ENCODE measurements at regions not wholly inside any gene's neighbourhood (a gene's known extent, or its start where the extent isn't known, plus 50 kb on each side); places are given as distances from the start of the nearest gene placed in this dataset.

DNA sequence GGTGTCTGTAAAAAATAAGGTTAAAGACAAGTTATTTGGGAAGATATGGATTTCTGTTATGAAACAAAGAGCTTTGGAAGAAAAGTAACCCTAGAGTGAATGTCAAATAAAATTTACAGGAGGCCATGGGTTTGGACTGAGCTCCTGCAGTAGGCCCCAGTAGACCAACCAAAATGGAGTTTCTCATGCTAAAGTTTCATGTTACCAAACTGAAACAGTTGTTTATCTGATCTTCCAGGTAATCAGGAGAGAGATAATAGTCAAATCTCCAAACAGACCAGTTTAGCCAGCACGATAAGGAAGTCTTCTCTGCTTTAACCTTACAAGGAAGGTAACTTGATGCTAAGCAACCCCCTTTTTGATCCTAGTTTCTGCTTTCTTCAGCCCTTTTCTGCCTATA lies 60.7 kb upstream of the ICA1 start:
- WGBS, 5 donors, result 0 to 81% (median 47%) methylated on average over 1 of the region's 1 CpG
- H3K9me3 ChIP-seq, result peaks cover 0 to 13% (median 11%) of the 10 kb centered on the region in 8 donors
- no peak for DNase-seq
- H3K4me1 ChIP-seq, result no peaks in the 10 kb centered on the region
- peaks cover 0 to 13% (median 0%) of the 10 kb centered on the region in 7 donors for H3K27me3 ChIP-seq (replicated peaks in 1 of 7)
- TF ChIP-seq, protein P1, sequence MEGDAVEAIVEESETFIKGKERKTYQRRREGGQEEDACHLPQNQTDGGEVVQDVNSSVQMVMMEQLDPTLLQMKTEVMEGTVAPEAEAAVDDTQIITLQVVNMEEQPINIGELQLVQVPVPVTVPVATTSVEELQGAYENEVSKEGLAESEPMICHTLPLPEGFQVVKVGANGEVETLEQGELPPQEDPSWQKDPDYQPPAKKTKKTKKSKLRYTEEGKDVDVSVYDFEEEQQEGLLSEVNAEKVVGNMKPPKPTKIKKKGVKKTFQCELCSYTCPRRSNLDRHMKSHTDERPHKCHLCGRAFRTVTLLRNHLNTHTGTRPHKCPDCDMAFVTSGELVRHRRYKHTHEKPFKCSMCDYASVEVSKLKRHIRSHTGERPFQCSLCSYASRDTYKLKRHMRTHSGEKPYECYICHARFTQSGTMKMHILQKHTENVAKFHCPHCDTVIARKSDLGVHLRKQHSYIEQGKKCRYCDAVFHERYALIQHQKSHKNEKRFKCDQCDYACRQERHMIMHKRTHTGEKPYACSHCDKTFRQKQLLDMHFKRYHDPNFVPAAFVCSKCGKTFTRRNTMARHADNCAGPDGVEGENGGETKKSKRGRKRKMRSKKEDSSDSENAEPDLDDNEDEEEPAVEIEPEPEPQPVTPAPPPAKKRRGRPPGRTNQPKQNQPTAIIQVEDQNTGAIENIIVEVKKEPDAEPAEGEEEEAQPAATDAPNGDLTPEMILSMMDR (IDR thresholded peaks at IDR 0.05 in 8 of 11, conservative IDR thresholded peaks at IDR 0.05 in 3 of 11), result no peak
- TF ChIP-seq POLR2A (IDR thresholded peaks at IDR 0.05), result no peak
- TF ChIP-seq POLR2AphosphoS5 (IDR thresholded peaks at IDR 0.05), result no peak
- intact Hi-C loops (cut with DNase I; ENCODE audit: low total_unique reads), result no loop called here
- H3K27ac ChIP-seq, result no peak overlapping the region
- no peak overlapping the region for H3K4me3 ChIP-seq
- H3K36me3 ChIP-seq, result no peaks in the 10 kb centered on the region

DNA sequence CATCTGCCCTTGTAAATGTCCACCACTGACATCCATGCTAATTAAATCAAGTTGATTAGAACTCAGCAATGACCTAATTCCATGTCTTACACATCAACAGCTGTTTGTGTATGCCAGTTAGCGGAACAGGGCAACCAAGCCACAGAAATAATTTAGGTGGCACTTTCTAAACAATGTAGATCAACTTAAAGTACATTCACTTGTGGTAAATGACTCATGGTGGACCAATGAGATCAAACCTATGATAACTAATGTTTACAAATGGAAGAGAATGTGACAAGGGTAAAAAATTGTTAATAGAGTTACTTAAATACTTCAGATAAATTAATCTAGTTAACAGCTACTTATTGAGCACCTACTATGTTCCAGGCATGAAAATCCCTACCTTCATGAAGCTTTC lies 63.1 kb upstream of the ICA1 start:
- Histone ChIP-seq H3K27ac (no peak overlapping the region), H3K9me3 (peaks cover 0 to 1% (median 0%) of the 10 kb centered on the region in 8 donors), H3K27me3 (replicated peaks in 1 of 7) (peaks cover 0 to 20% (median 0%) of the 10 kb centered on the region in 7 donors), H3K36me3 (no peaks in the 10 kb centered on the region), H3K4me3 (no peak overlapping the region), H3K4me1 (no peaks in the 10 kb centered on the region)
- no peak for DNase-seq
- TF ChIP-seq, protein P1 (IDR thresholded peaks at IDR 0.05 in 8 of 11, conservative IDR thresholded peaks at IDR 0.05 in 3 of 11), result no peak
- TF ChIP-seq POLR2AphosphoS5 (IDR thresholded peaks at IDR 0.05) (no peak), POLR2A (IDR thresholded peaks at IDR 0.05) (no peak)
- WGBS, 5 donors, result 86 to 97% (median 91%) methylated on average over 1 of the region's 1 CpG
- intact Hi-C loops (cut with DNase I; ENCODE audit: low total_unique reads), result no loop called here

DNA sequence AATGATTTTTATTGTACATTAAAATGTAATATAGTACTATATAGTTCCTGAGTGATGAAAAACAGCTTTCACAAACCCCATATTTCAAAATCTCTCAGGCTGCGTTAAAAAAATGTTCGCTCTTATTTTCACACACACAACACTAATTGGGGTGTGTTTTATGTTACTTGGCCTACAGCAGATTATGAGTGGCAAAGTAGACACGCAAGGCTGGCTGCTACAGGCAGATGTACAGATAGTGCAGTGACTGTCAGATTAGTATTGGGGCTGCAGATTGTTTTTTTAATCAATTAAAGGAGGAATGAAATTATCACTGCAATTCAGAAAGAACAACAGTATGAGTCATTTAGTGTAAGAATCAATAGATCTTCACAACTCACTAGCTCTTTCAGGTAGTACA lies 65.2 kb upstream of the ICA1 start:
- H3K9me3 ChIP-seq, result no peaks in the 10 kb centered on the region
- 88 to 96% (median 93%) methylated on average over 3 of the region's 3 CpGs for WGBS, 5 donors
- H3K27me3 ChIP-seq (replicated peaks in 1 of 7), result peaks cover 0 to 17% (median 0%) of the 10 kb centered on the region in 7 donors
- TF ChIP-seq POLR2AphosphoS5 (IDR thresholded peaks at IDR 0.05) (no peak), POLR2A (IDR thresholded peaks at IDR 0.05) (no peak)
- TF ChIP-seq, protein P1 (IDR thresholded peaks at IDR 0.05 in 8 of 11, conservative IDR thresholded peaks at IDR 0.05 in 3 of 11), result no peak
- no peak overlapping the region for H3K27ac ChIP-seq
- H3K36me3 ChIP-seq, result no peaks in the 10 kb centered on the region
- no peaks in the 10 kb centered on the region for H3K4me1 ChIP-seq
- intact Hi-C loops (cut with DNase I; ENCODE audit: low total_unique reads), result no loop called here
- H3K4me3 ChIP-seq, result no peak overlapping the region
- DNase-seq, result no peak

- Histone ChIP-seq H3K9me3 (no peaks in the 10 kb centered on the region), H3K36me3 (no peaks in the 10 kb centered on the region), H3K4me1 (no peaks in the 10 kb centered on the region), H3K4me3 (no peak overlapping the region), H3K27ac (no peak overlapping the region), H3K27me3 (replicated peaks in 1 of 7) (peaks cover 0 to 5% (median 0%) of the 10 kb centered on the region in 7 donors)
- DNase-seq, result no peak
- intact Hi-C loops (cut with DNase I; ENCODE audit: low total_unique reads), result no loop called here
- TF ChIP-seq POLR2AphosphoS5 (IDR thresholded peaks at IDR 0.05) (no peak), POLR2A (IDR thresholded peaks at IDR 0.05) (no peak)
- TF ChIP-seq, protein P1 (IDR thresholded peaks at IDR 0.05 in 8 of 11, conservative IDR thresholded peaks at IDR 0.05 in 3 of 11), result no peak
Observed at GRCh38 chr7:8338206-8338605, 76.2 kb upstream of the ICA1 start.

Data from spleen (tissue), 11 donors.